Right ventricle myocardium inferior (tissue), 1 donor: ENCODE measurements at regions not wholly inside any gene's neighbourhood (a gene's known extent, or its start where the extent isn't known, plus 50 kb on each side); places are given as distances from the start of the nearest gene placed in this dataset.

Experiments
- ATAC-seq: fragments of 200-7000 bp; cut with Tn5 transposase; one replicate; pipeline ENCODE4 v1.9.1; 2020; ENCODE audit warnings: mild to moderate bottlenecking, moderate library complexity
- DNase-seq: peaks from one replicate; pipeline ENCODE4 v3.0.0; 2021; ENCODE audit errors: missing footprints
- intact Hi-C: fragments of 100-400 bp; cut with DNase I; formaldehyde crosslinking; loops from one replicate; pipeline ENCODE4 v1.11.0; 2022
- donor health status: DM: no; HTN: yes; CAD: no; lungs with severe emphysema.

GRCh38 chr3:54032598-54032997 lies 89.8 kb upstream of the CACNA2D3 start:
- DNase-seq (no peak), ATAC-seq (no peak)
- intact Hi-C loops: no loop called here

GRCh38 chr3:54028372-54028771 lies 94.0 kb upstream of the CACNA2D3 start:
- ATAC-seq (no peak), DNase-seq (no peak)
- intact Hi-C loops: no loop called here

- no peak for ATAC-seq
- intact Hi-C loops: no loop called here
- no peak for DNase-seq
Observed at GRCh38 chr3:54026543-54026942, 95.8 kb upstream of the CACNA2D3 start.

- no peak for ATAC-seq
- intact Hi-C loops: no loop called here
Observed at GRCh38 chr3:54021071-54021470, 101.3 kb upstream of the CACNA2D3 start.

DNA sequence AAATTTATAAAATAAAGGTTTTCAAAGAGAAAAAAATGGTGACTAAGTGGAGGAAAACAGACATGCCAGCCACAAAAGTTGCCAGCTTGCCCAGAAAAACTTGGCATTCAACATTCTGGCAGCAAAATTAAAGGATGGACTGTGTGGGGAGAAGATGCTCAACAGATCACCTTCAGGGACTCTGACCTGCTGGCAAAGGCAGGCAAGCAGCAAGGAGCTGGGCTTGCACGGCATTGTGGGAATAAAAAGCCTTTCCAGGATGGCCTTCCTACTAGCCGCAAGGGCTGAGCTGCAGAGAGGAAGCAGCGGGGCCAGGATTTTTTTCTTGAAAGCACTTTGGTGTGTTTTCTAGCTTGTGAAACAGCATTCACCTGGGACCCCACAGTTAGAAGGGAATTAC lies 101.9 kb upstream of the CACNA2D3 start:
- intact Hi-C loops: no loop called here
- DNase-seq: no peak
- ATAC-seq: no peak

More at GRCh38 chr3:54021071-54021470, 101.3 kb upstream of the CACNA2D3 start:
- DNase-seq: no peak

GRCh38 chr3:54014067-54014466 lies 108.3 kb upstream of the CACNA2D3 start:
- DNase-seq: no peak
- intact Hi-C loops: no loop called here
- peak; percentile 28 for ATAC-seq

DNA sequence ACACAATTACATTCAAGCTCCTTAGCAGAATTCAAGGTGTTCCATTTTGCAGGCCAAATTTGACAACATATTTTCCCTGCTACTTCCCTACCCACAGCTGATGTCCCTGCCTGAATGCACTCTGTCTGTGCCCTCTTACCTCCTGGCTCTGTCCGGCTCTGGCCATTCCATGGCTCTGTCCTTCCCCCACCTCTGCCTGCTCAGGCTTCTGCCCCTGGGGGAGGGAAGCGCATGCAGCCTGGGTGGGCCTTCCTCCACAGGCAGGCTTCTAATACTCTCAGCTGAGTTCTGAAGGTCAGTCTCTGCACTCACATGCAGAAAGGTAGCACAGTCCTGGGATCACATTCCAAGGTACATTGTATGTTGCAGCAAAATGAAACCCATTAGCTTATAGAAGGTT lies 113.6 kb upstream of the CACNA2D3 start:
- DNase-seq (no peak), ATAC-seq (no peak)
- intact Hi-C loops: no loop called here

DNA sequence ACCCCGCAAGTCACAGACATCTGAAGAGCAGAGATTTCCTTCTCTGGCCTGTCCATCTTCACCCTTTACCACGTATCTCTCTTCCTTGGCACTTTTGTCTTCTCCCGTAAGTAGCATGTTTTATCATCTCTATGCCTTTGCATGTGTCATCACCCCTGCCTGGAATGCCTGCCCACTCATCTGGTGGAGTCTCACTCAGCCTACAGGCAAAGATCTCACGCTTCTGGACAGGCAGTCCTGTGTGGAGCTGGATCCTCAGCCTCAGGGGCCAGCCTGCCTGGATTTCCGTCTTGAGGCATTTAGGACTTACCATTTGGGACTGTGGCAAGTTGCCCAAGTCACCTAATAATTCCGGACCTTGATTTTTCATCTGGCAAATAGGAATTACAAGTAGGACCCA lies 114.3 kb upstream of the CACNA2D3 start:
- no peak for DNase-seq
- intact Hi-C loops: no loop called here
- ATAC-seq: no peak

DNA sequence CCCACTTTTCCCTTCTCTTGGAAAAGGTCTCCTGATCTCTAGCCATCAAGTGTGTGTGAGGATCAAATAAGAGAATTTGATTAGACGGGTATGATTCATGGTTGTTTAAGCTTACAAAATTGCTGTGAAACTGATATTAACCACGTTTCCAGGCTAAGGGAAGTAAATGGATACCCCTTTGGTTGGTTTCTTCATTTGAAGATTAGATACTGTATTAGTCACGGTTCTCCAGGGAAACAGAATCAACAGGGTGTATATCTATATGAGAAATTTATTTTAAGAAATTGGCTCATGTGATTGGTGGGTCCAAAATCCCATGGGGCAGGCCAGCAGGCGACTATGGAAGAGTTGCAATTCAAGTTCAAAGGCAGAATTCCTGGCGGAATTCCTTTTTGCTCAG lies 112.7 kb upstream of the SELENOK start:
- no peak for ATAC-seq
- intact Hi-C loops: no loop called here

DNA sequence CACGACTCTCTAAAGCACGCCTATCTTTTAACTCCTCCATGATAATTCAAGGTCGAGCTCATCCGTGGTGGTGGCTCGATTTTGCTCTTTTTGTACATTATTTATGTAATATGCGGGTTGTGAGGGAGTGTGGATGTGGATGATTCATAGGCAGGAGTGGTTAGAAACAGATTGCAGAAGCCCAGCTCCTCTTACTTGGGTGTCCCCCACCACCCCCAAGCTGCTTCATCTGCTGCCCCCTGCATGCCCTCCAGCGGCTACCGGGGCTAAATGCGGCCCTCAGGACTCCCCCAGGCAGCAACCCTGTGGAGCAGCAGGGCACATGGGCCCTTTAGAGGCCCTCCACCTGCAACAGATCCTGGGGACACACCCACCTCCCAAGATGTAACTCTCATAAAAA lies 111.5 kb upstream of the SELENOK start:
- intact Hi-C loops: no loop called here
- DNase-seq: no peak
- ATAC-seq: no peak

More for the DNA sequence above, 112.7 kb upstream of the SELENOK start:
- DNase-seq: no peak

- intact Hi-C loops: loop anchor here (5.0 kb wide), 1 partner anchor 123 kb away; the partner anchor contains the start of gene CACNA2D3
- no peak for DNase-seq
- no peak for ATAC-seq
Observed at GRCh38 chr3:53999725-54000124, 108.1 kb upstream of the SELENOK start.

DNA sequence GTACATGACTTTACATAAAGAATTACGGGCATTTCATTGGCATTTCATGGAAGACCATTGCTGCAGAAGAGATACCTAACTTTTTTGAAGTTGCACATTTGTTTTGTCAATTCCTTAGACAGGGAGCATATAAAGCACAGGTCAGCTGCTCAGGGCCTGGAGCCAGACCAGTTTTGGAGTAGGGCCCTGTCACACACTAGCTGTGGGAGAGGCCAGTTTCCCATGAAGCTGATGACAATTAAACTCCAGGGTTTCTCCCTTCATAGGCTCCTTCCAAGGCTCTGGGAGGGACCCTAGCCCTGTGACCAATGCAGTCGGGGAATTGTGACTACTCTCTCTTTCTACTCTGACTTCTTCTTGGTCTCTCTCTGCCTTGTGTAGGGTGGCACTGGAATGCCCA lies 107.3 kb upstream of the SELENOK start:
- peak; percentile 72 for ATAC-seq
- no peak for DNase-seq

GRCh38 chr3:53997476-53997875 lies 105.8 kb upstream of the SELENOK start:
- intact Hi-C loops: loop anchor here (5.0 kb wide), 1 partner anchor 125 kb away; the partner anchor contains the start of gene CACNA2D3
- DNase-seq (no peak), ATAC-seq (no peak)

More for the DNA sequence above, 107.3 kb upstream of the SELENOK start:
- intact Hi-C loops: loop anchor here (5.0 kb wide), 1 partner anchor 123 kb away; the partner anchor contains the start of gene CACNA2D3

GRCh38 chr3:53996141-53996874 lies 104.6 kb upstream of the SELENOK start:
- intact Hi-C loops: loop anchor here (5.0 kb wide), 1 partner anchor 126 kb away; the partner anchor contains the start of gene CACNA2D3
- DNase-seq (no peak), ATAC-seq (peak; percentile 17)

- ATAC-seq (peak; percentile 63), DNase-seq (no peak)
- intact Hi-C loops: loop anchor here (5.0 kb wide), 1 partner anchor 127 kb away; the partner anchor contains the start of gene CACNA2D3
Observed at GRCh38 chr3:53994986-53995603, 103.4 kb upstream of the SELENOK start.

- ATAC-seq (no peak), DNase-seq (no peak)
- intact Hi-C loops: no loop called here
Observed at GRCh38 chr3:53991240-53991639, 99.6 kb upstream of the SELENOK start.

- no peak for ATAC-seq
- intact Hi-C loops: no loop called here
- no peak for DNase-seq
Observed at GRCh38 chr3:53989946-53990345, 98.3 kb upstream of the SELENOK start.

GRCh38 chr3:53989451-53989850 lies 97.8 kb upstream of the SELENOK start:
- no peak for DNase-seq
- intact Hi-C loops: no loop called here
- ATAC-seq: no peak

- DNase-seq (no peak), ATAC-seq (no peak)
- intact Hi-C loops: no loop called here
Observed at GRCh38 chr3:53978386-53978785, 86.7 kb upstream of the SELENOK start.

DNA sequence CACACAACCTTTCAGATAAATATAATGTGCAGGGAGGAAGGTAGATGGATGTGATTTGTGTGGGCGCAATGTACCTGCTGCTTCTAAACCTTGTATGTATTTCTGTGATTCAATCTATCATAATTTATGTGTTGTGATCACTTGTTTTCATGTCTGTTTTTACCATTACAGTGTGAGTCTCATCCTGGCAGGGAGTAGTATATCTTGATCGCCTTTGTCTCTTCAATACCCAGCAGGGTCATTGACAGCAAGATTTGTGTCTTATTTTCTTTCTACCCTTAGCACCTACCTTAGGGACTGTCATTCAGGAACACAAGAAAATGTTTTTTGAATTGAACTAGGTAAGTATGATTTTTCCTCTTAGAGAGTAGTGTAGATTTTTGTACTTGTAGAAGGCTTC lies 83.7 kb upstream of the SELENOK start:
- DNase-seq (no peak), ATAC-seq (no peak)
- intact Hi-C loops: no loop called here
